NCI-H226 (cell line): ENCODE measurements at regions not wholly inside any gene's neighbourhood (a gene's known extent, or its start where the extent isn't known, plus 50 kb on each side); places are given as distances from the start of the nearest gene placed in this dataset.
A peak's percentile ranks its signal among the peaks of the same experiment; 100 is the strongest.
"Not testable (repeated sequence)": the region's sequence is repeated elsewhere in the genome, so short reads cannot be mapped to it uniquely, and the experiment has no call there.

Source experiments
- DNase-seq: peaks from one replicate; pipeline ENCODE4 v3.0.0-alpha.2; 2015

- DNase-seq, result no peak
These were observed 176.5 kb downstream of the ABCA8 start for GRCh38 chr17:68778726-68779125.

GRCh38 chr17:68777856-68778694 is 176.9 kb upstream of the FAM20A start:
- no peak for DNase-seq

- DNase-seq, result no peak
These were observed 176.2 kb upstream of the FAM20A start for GRCh38 chr17:68777243-68777855.

GRCh38 chr17:68776451-68776850 is 175.3 kb upstream of the FAM20A start:
- no peak for DNase-seq

GRCh38 chr17:68775969-68776368 is 174.8 kb upstream of the FAM20A start:
- no peak for DNase-seq

- DNase-seq, result no peak
These were observed 174.2 kb upstream of the FAM20A start for GRCh38 chr17:68775318-68775717.

- DNase-seq, result no peak
These were observed 170.8 kb upstream of the FAM20A start for GRCh38 chr17:68771867-68772515.

- DNase-seq, result no peak
These were observed 167.6 kb upstream of the FAM20A start for GRCh38 chr17:68768804-68769203.

DNA sequence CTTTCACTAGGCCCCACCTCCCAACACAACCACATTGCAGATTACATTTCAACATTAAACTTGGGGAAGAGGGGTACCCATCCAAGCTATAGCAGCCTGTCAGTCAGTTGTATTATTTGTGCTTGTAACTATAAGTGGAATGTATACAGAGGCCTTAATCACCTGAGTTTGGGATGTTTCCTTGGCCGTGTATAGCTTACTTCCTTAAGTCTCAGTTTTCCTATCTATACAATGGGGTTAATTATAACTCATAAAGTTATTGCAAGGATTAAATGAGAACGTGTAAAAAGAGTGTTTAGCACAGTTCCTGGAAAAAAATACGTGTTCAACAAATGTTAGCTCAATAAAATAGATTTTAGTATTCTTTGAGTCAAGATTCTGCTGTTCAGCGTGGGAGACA is 165.5 kb upstream of the FAM20A start:
- no peak for DNase-seq

DNA sequence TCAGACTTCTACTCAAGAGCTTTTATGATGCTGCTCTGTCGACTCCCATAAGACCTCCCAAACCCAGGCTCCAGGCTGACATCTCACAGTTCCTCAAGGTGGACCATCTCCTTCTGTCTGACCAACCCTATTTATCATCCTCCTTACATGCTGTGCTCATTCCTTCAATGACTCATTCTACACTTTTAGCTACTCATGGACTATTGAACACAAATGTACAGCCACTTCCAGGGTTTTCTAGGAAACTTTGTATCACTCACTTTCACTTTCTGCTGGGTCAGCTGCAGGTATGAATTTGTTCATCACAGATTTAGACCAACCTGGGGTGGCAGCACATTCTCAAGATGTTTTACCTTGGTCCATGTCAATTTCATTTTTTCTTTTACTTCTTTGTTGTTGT is 162.4 kb upstream of the FAM20A start:
- no peak for DNase-seq

DNA sequence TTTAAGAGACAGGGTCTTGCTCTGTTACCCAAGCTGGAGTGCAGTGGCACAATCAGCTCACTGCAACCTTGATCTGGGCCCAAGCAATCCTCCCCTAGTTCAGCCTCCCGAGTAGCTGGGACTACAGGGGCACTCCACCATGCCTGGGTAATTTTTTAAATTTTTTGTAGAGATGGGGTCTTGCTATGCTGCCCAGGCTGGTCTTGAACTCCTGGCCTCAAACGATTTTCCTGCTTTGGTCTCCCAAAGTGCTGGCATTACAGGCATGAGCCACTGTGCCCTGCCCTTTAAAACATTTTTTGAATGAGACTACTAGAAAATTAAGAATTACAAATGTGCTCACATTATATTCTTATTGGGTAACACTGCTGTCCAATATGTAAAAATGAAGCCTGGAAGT is 161.7 kb upstream of the FAM20A start:
- no peak for DNase-seq

DNA sequence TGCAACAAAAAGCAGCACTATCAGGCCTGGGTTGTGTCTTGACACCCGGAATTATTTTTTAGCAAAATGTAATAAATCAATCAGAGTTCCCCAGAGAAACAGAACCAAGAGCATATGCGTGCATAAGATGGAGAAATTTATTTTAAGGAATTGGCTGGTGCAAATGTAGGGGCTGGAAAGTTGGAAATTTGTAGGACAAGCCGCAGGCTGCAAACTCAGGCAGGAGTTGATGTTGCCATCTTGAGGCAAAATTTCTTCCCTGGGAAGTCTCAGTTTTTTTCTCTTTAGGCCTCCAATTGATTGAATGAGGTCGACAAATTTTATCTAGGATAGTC is 158.9 kb upstream of the FAM20A start:
- DNase-seq, result no peak

- peak; percentile 70 for DNase-seq
These were observed 158.4 kb upstream of the FAM20A start for GRCh38 chr17:68759343-68760140.

- DNase-seq, result no peak
These were observed 157.8 kb upstream of the FAM20A start for GRCh38 chr17:68759002-68759342.

DNA sequence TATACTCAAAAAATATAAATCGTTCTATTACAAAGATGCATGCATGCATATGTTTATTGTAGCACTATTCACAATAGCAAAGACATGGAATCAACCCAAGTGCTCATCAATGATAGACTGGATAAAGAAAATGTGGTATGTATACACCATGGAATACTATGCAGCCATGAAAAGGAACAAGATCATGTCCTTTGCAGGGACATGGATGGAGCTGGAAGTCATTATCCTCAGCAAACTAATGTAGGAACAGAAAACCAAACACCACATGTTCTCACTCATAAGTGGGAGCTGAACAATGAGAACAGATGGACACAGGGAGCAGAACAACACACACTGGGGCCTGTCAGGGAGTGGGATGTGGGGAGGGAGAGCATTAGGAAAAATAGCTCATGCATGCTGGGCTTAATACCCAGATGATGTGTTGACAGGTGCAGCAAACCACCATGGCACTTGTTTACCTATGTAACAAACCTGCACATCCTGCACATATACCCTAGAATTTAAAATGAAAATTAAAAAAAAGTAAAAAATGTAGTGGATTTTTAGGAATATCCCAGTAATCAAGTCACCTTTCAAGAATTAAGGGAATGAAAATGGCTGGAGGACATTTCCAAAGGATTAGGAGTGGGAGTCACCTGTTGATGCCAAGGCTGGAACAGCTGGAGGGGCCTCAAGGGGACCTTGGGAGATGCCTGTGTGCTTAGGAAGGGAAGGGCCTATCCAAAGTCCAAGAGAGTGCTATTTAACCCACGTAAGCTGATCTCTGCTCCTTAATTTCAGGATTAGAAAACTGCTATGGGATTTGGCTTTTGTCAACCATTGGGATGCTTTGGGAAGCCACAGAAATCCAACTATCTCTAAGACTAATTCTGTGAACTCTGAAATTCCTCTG is 156.9 kb upstream of the FAM20A start:
- not testable (repeated sequence) for DNase-seq

DNA sequence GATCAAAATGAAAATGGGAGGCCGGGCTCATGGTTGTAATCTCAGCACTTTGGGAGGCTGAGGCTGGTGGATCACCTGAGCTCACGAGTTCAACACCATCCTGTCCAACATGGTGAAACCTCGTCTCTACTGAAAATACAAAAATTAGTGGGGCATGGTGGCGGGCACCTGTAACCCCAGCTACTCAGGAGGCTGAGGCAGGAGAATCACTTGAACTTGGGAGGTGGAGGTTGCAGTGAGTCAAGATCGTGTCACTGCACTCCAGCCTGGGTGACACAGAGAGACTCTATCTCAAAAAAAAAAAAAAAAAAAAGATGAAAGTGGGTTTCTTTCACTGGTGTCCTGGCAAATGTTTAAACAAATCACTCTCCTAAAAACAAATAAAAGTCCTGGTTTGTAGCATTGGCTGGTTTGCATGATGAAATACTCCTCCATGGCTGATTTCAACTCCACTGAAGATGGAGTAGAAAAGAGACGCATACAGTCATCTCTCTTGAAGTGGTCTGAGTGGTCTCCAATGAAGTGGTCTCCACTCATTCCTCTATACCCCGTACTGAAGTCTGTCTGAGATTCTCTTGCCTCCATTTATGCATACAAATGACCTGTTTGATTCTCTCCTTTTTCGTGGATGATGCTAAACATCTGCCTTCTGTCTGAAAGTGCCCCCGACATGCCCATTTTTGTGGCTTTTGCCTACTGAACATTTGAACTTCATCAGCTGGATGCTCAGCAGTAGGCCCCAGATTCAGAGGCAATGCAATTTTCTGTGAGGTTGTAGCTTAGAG is 153.0 kb upstream of the FAM20A start:
- DNase-seq, result no peak

GRCh38 chr17:68750208-68750562 is 149.0 kb upstream of the FAM20A start:
- no peak for DNase-seq

- DNase-seq, result no peak
These were observed 148.4 kb upstream of the FAM20A start for GRCh38 chr17:68749349-68750207.

- DNase-seq, result no peak
These were observed 147.2 kb upstream of the FAM20A start for GRCh38 chr17:68748381-68748780.

GRCh38 chr17:68740555-68741447 is 139.6 kb upstream of the FAM20A start:
- no peak for DNase-seq
